ENCODE measurements at regions not wholly inside any gene's neighbourhood (a gene's known extent, or its start where the extent isn't known, plus 50 kb on each side); places are given as distances from the start of the nearest gene placed in this dataset.

DNA sequence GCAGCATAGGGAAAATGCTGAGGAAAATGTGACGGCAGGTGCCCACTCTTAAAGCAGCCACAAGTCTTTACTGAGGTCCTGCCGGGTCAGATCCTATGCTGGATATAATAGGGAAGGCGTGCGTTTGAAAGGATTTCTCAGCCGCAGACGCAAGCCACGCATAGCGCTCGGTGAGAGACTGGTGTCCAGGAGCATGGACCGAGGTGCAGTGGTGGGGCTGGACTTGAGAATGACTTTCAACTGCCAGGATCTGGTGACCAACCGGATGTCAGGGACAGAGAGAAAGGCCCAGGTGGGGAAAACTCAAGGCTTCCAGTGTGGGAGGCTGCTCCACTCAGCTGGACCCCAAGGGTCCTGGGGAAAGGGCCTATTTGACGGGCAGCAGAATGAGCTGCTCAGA lies 74.7 kb upstream of the INSIG1 start:
- no peaks in the 10 kb centered on the region for H3K36me3 Mint-ChIP-seq (ENCODE audit: low read depth)
- peaks cover 9% of the 10 kb centered on the region for H3K4me1 Mint-ChIP-seq (ENCODE audit: low read depth)
- peaks cover 11% of the 10 kb centered on the region for H3K27me3 Mint-ChIP-seq
- no peak overlapping the region for H3K4me3 Mint-ChIP-seq
- H3K9me3 Mint-ChIP-seq: no peaks in the 10 kb centered on the region
- no peak overlapping the region for H3K27ac Mint-ChIP-seq

DNA sequence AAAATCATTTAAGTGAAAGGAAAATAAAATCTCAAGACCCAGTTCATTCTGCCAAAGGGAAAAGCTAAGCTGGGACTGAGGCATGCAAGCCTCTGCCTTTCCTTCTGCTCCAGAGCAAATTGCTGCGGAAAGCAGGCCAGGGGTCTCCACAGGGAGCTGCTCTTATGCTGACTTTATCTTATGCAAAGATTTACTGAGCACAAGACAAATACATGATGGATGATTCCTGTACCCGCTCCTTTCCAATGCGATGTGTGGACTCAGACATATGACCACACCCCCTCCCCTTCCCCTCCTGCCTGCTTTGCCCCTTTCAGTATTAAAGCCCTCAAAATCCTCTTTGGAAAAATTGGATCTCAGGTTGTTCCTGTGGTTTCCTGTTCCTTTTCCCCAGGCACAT lies 74.2 kb upstream of the INSIG1 start:
- H3K27ac Mint-ChIP-seq: no peak overlapping the region
- peaks cover 9% of the 10 kb centered on the region for H3K4me1 Mint-ChIP-seq (ENCODE audit: low read depth)
- no peaks in the 10 kb centered on the region for H3K36me3 Mint-ChIP-seq (ENCODE audit: low read depth)
- H3K4me3 Mint-ChIP-seq: no peak overlapping the region
- H3K27me3 Mint-ChIP-seq: peaks cover 11% of the 10 kb centered on the region
- H3K9me3 Mint-ChIP-seq: no peaks in the 10 kb centered on the region

DNA sequence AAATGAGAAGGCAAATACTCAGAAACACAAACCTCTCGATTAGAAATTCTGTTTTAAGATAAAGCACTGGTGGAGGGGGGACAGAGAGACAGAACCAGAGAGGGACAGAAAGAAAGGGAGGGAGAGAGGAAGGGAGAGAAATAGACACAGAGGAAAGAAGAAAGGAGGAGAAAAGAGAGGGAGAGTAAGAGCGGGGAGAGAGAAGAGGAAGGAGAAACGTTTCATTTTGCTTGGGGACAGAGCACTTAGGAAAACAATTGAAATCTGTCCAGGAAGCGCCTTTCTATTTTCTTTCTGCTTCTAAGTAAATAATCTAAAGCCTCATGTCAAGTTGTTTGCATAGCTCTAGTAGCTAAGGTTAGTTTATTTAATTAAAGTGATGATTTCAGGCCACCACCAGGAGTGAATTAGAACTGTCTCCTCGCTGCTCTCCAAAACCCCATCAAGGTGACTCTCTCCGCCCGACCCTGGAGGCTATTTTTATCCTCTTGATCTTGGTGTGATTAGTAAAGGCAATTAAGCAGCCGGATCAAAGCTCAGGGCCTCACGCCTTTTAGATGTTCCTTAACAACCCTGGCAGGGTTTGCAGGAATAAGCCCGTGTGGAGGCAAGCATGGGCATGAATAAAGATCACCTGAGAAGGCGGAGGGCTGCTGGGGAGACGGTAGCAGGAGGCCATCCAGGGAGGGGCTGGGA lies 73.4 kb upstream of the INSIG1 start:
- Mint-ChIP-seq H3K4me3 (no peak overlapping the region), H3K27ac (no peak overlapping the region), H3K4me1 (ENCODE audit: low read depth) (peaks cover 9% of the 10 kb centered on the region), H3K27me3 (peaks cover 11% of the 10 kb centered on the region), H3K9me3 (no peaks in the 10 kb centered on the region), H3K36me3 (ENCODE audit: low read depth) (no peaks in the 10 kb centered on the region)

DNA sequence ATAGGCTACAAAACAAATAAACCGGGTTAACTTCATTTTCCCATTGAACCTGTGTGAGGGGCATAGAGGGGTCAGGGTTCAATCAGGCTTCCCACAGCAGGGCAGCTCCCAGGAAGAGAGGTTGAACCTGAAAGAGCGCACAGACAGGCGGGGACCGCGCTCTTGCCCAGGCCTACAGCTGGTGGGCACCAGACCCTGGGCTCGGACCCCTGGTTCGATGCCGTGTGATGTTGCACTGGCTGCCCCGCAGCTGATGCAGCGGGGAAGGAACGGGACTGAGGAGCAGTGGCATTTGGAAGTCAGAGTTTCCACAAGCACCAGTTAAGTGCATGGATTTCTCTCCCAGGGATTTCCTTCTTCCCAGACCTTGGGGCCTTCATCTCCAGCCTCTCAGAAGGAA lies 72.6 kb upstream of the INSIG1 start:
- Mint-ChIP-seq H3K9me3 (no peaks in the 10 kb centered on the region), H3K27me3 (peaks cover 11% of the 10 kb centered on the region)

DNA sequence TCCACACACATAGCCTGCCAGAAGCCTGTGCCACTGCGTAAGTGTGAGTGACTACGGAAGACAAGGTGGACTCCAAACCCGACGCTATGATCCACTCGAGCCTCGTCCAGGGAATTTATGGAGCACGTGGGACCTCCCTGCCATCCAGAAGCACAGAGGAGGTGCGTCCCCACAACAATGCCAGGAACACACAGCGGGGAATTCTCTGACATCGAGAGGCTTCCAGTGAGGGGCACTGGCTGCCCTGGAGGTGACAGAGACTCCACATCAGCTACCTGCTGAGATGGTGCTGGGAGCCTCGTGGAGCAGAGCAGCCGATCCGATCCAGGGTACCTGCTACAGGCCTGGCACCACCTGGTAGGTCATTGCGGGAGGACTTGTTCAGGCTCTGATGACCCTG lies 72.2 kb upstream of the INSIG1 start:
- H3K27me3 Mint-ChIP-seq: peaks cover 11% of the 10 kb centered on the region
- H3K4me1 Mint-ChIP-seq (ENCODE audit: low read depth): peaks cover 9% of the 10 kb centered on the region
- no peak overlapping the region for H3K4me3 Mint-ChIP-seq
- no peaks in the 10 kb centered on the region for H3K36me3 Mint-ChIP-seq (ENCODE audit: low read depth)
- H3K27ac Mint-ChIP-seq: peak overlapping the region; percentile 5
- H3K9me3 Mint-ChIP-seq: no peaks in the 10 kb centered on the region

More for the DNA sequence above, 72.6 kb upstream of the INSIG1 start:
- no peak overlapping the region for H3K4me3 Mint-ChIP-seq
- H3K27ac Mint-ChIP-seq: no peak overlapping the region
- no peaks in the 10 kb centered on the region for H3K36me3 Mint-ChIP-seq (ENCODE audit: low read depth)
- peaks cover 9% of the 10 kb centered on the region for H3K4me1 Mint-ChIP-seq (ENCODE audit: low read depth)

DNA sequence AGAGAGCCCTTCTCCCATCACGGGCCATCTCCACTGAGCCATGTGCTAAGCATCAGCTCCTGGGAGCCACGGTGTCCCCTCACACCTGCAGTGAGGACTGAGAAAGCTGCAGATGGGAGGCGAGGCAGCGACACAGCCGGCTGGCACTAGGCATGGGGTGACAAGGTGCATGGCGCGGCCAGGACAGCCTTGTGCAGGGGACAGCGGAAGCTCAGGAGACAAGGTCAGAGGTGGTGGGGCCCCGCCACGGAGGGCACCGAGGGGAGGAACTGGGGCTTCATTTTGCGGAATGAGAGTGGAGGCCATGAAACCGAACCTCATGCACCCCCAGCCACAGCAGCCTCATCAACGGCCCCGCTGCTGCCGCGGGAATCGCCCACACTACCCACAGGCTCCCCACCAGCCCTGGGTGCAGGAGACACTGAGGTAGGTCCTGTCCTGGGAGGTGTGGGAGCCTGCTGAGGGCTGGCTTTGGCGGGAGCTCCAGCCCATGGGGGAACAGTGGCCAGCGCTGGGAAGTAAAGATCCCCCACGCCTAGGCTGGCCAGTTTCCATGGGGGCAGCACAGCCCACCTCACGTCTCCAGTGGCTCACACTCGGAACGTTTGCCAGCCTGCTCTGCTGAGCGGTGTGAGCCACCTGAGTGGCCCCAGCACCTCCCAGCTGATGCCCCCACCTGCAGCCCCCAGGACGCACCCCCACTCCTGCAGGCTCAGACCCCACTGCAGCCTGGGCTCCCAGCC lies 71.2 kb upstream of the INSIG1 start:
- Mint-ChIP-seq H3K27ac (no peak overlapping the region), H3K4me1 (ENCODE audit: low read depth) (peaks cover 9% of the 10 kb centered on the region), H3K9me3 (no peaks in the 10 kb centered on the region), H3K27me3 (peaks cover 11% of the 10 kb centered on the region), H3K36me3 (ENCODE audit: low read depth) (no peaks in the 10 kb centered on the region), H3K4me3 (no peak overlapping the region)

DNA sequence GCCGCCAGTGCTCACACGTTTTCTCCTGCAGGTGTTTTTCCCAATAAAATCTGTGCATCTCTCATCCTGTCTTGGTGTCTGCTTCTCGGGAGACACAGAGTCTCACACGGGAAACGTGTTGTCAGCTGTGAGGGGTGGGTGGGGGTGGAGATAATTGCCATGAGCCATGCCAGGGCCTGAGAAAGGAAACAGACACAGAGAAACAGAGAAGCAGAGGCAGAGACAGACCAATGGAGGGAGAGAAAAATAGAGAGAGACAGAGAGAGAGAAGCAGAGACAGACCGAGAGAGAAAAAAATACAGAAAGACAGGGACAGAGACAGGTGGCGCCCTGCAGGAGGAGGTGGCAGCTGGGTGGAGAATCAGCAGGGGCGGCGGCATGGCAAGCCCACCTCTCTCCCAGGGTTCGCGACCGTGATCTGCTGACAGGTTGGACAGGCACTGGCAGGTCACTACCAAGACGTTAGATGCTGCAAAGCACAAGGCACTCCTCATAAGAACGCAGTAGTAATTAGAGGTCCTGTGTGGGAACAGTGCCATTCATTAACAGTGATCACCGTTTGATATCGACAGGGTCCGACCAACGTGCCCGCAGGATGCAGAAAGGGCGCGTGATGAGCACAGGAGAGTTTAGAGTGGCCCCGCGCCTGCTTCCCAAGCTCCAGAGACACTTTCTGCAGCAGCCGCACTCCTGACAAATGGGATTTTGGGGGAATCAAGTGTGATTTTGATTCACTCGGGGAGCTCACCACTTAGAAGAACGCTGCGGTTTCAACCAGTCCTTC lies 70.5 kb upstream of the INSIG1 start:
- Mint-ChIP-seq H3K4me1 (ENCODE audit: low read depth) (peaks cover 6% of the 10 kb centered on the region), H3K9me3 (no peaks in the 10 kb centered on the region), H3K4me3 (no peak overlapping the region), H3K36me3 (ENCODE audit: low read depth) (no peaks in the 10 kb centered on the region), H3K27me3 (peaks cover 11% of the 10 kb centered on the region), H3K27ac (no peak overlapping the region)

DNA sequence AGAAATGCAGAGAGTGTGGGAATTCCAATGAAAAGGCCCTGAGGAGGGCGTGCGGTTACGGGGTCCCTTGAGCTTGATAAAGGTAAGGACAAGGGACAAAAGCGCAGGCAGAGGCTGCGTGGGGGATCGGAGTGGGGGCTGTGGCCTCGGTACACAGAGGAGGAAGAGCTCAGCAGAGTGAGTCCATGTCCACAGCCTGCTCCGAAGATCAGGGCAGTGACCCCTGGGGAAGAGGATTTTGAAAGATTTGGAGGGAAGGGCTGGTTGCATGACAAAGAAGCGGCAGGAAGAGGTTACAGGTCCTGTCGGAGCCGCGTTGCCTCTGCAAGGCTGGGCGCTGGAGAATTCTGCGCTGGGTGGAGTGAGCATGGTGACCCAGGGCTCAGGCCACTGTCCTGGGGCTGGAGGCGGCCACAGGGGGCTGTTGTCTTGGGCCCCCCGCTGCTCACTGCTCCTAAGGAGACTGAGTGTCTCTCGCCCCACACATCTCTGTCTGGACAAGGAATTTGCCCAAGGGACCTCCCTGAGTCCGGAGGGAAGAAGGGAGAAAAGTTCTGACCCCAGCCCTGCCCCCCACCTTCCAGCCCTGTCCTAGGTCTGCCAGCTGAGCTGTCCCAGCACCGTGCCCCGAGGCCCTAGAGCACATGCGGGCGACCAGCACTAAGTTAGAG lies 69.8 kb upstream of the INSIG1 start:
- Mint-ChIP-seq H3K4me3 (no peak overlapping the region), H3K27me3 (peaks cover 11% of the 10 kb centered on the region), H3K36me3 (ENCODE audit: low read depth) (no peaks in the 10 kb centered on the region), H3K27ac (no peak overlapping the region), H3K4me1 (ENCODE audit: low read depth) (no peaks in the 10 kb centered on the region), H3K9me3 (no peaks in the 10 kb centered on the region)

DNA sequence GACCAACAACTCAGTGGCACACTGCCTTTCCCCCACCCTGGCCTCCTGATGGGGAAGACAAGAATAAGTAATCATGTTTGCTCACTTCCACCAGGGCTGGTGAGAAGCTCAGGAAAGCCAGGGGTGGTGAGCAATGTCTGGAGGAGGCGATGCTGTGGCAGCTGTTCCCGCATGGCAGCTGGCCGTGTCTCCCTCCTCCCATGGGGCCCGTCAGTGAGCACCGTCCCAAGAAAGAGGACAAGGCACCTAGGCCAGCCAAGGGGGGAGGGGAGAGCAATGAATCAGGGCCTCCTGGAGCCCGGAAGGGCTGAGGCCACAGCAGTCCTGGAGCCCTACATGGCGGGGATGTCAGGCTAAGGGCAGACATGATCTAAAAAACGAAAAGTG lies 69.2 kb upstream of the INSIG1 start:
- no peak overlapping the region for H3K4me3 Mint-ChIP-seq
- H3K9me3 Mint-ChIP-seq: no peaks in the 10 kb centered on the region
- no peak overlapping the region for H3K27ac Mint-ChIP-seq
- peaks cover 11% of the 10 kb centered on the region for H3K27me3 Mint-ChIP-seq
- H3K36me3 Mint-ChIP-seq (ENCODE audit: low read depth): no peaks in the 10 kb centered on the region
- no peaks in the 10 kb centered on the region for H3K4me1 Mint-ChIP-seq (ENCODE audit: low read depth)

DNA sequence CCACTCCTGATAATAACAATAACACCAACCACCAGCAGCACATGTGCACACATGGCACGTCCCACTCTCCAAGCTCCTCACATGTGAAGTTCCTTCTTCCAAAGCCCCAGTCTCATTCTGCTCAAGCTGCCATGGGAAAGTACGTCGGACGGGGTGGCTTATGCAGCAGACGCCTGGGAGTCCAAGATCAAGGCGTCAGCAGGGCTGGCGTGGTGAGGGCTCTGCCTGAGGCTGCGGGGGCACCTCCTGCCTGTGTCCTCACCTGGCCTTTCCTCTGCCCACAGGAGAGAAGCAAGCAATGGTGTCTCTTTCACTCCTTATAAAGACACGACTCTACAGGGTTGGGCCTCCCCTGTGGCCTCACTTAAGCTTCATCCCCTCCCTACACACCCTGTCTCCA lies 68.8 kb upstream of the INSIG1 start:
- Mint-ChIP-seq H3K4me3 (no peak overlapping the region), H3K9me3 (no peaks in the 10 kb centered on the region), H3K36me3 (ENCODE audit: low read depth) (no peaks in the 10 kb centered on the region), H3K27ac (no peak overlapping the region), H3K4me1 (ENCODE audit: low read depth) (no peaks in the 10 kb centered on the region), H3K27me3 (peaks cover 11% of the 10 kb centered on the region)

DNA sequence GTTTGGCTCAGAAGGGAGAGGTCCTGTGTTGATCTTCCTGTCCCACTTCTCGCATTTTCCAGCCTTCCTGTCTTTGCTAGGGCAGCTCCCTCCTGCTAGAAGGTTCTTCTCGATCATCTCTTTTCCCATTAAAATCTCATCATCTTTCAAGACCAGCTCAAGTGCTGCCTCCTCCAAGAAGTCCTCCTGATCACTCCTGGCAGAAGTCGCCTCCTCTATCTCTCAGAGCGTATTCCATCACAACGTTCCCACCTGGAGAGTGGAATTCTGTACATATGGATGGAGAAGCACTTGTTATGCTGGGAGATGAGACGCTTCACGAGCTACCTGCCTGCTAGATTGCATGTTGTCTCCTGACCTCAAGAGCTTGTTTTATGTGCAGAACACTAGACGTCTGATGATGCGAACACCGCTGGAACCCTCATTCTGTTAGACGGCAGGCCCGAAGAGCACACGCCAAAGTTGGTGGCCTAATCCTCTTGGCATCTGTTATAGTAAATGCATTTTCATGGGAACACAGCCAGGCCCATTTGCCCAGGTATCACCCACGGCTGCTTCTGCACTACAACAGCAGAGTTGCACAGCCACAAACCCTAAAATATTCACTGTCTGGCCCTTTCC lies 68.0 kb upstream of the INSIG1 start:
- Mint-ChIP-seq H3K27ac (no peak overlapping the region), H3K27me3 (peaks cover 11% of the 10 kb centered on the region), H3K9me3 (no peaks in the 10 kb centered on the region), H3K4me3 (no peak overlapping the region), H3K4me1 (ENCODE audit: low read depth) (no peaks in the 10 kb centered on the region), H3K36me3 (ENCODE audit: low read depth) (no peaks in the 10 kb centered on the region)

DNA sequence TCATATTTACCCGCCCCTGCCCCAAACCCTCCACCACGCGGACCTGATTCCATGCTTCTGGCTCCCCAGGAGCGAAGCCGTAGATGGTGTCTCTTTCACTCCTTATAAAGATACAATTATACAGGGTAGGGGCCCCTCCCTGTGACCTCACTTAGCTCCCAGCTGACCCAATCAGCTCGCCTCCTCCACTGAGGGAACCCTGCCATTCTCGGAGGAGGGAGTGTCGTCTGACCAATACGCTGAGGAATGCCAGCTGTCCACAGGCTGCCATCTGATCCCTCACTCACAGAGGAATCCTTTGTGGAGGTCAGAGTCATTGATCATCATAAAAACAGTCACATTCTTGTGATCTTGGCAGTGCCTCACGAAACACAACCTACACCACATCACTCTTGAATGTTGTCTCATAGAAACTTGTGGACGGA lies 67.5 kb upstream of the INSIG1 start:
- H3K36me3 Mint-ChIP-seq (ENCODE audit: low read depth): no peaks in the 10 kb centered on the region
- H3K27ac Mint-ChIP-seq: no peak overlapping the region
- no peaks in the 10 kb centered on the region for H3K9me3 Mint-ChIP-seq
- no peaks in the 10 kb centered on the region for H3K4me1 Mint-ChIP-seq (ENCODE audit: low read depth)
- H3K27me3 Mint-ChIP-seq: peaks cover 11% of the 10 kb centered on the region
- no peak overlapping the region for H3K4me3 Mint-ChIP-seq

DNA sequence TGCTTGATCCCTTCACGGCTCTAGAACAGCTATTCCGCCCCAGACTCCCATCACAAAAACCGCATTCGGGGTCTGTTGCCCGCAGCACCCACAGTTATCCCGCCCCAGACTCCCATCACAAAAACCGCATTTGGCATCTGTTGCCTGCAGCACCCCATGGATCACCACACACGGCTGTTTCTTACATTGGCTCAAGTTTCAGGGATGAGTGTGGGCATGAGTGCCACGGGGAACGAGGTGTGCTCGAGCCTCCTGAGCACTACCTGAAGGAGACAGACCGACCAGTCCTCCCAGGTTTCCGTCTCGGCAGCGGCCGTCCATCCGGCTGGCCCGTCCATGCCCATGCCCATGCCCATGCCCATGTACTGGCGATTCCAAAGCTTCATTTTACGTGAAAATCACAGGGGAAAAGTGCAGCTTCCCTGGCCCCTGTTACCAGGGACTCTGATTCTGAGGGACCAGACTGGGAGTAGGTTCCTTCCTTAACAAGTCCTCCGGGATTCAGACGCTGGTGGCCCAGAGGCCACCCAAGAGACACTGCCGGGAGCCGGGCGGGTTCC lies 66.4 kb upstream of the INSIG1 start:
- Mint-ChIP-seq H3K4me1 (ENCODE audit: low read depth) (no peaks in the 10 kb centered on the region), H3K36me3 (ENCODE audit: low read depth) (no peaks in the 10 kb centered on the region), H3K9me3 (no peaks in the 10 kb centered on the region), H3K27me3 (peaks cover 4% of the 10 kb centered on the region), H3K27ac (no peak overlapping the region), H3K4me3 (no peak overlapping the region)

DNA sequence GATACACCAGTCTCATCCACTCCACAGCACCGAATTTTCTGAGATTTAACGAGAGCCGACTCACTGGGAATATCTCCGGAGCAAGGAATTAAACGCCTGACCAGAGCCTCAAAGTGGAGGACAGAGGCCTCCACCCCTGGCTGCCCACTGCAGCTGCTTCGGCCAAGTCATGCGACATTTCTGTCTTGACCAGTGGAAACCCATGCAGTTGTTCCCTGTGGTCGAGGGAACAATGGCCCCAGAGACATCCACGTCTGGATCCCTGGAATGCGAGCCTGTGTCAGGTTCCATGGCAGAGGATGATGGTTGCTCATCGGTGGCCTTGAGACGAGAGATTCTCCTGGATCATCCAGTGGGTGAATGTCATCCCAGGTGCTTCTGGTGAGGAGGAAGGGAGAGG lies 65.7 kb upstream of the INSIG1 start:
- H3K27me3 Mint-ChIP-seq: peaks cover 4% of the 10 kb centered on the region
- H3K36me3 Mint-ChIP-seq (ENCODE audit: low read depth): no peaks in the 10 kb centered on the region
- no peak overlapping the region for H3K27ac Mint-ChIP-seq
- H3K9me3 Mint-ChIP-seq: no peaks in the 10 kb centered on the region
- no peaks in the 10 kb centered on the region for H3K4me1 Mint-ChIP-seq (ENCODE audit: low read depth)
- no peak overlapping the region for H3K4me3 Mint-ChIP-seq
